NOMO-1 treated with dmso at 0.1 percent for 144 hours (cell line): ENCODE measurements at regions not wholly inside any gene's neighbourhood (a gene's known extent, or its start where the extent isn't known, plus 50 kb on each side); places are given as distances from the start of the nearest gene placed in this dataset.

Source experiments
- DNase-seq: peaks from one replicate; lab custom pipeline; 2025; ENCODE audit not compliant: unreplicated experiment; lab: John Stamatoyannopoulos, UW

- DNase-seq = no peak
Measured at GRCh38 chr3:189042832-189043231, 128.9 kb upstream of the TPRG1 start.

GRCh38 chr3:189049458-189050236 lies 122.1 kb upstream of the TPRG1 start:
- no peak for DNase-seq

GRCh38 chr3:189053322-189053721 lies 118.4 kb upstream of the TPRG1 start:
- no peak for DNase-seq

GRCh38 chr3:189056646-189057335 lies 115.0 kb upstream of the TPRG1 start:
- DNase-seq = no peak

GRCh38 chr3:189057369-189057768 lies 114.4 kb upstream of the TPRG1 start:
- DNase-seq = no peak

GRCh38 chr3:189058071-189058470 lies 113.7 kb upstream of the TPRG1 start:
- no peak for DNase-seq

- no peak for DNase-seq
Measured at GRCh38 chr3:189070965-189071364, 100.8 kb upstream of the TPRG1 start.

- no peak for DNase-seq
Measured at GRCh38 chr3:189071446-189071845, 100.3 kb upstream of the TPRG1 start.

- DNase-seq = no peak
Measured at GRCh38 chr3:189076449-189076848, 95.3 kb upstream of the TPRG1 start.

- no peak for DNase-seq
Measured at GRCh38 chr3:189080745-189081144, 91.0 kb upstream of the TPRG1 start.

GRCh38 chr3:189082666-189083427 lies 88.9 kb upstream of the TPRG1 start:
- DNase-seq = no peak

GRCh38 chr3:189084620-189085019 lies 87.2 kb upstream of the TPRG1 start:
- no peak for DNase-seq

- DNase-seq = no peak
Measured at GRCh38 chr3:189092547-189092946, 79.2 kb upstream of the TPRG1 start.

GRCh38 chr3:189094539-189094938 lies 77.2 kb upstream of the TPRG1 start:
- no peak for DNase-seq

GRCh38 chr3:189096092-189096491 lies 75.7 kb upstream of the TPRG1 start:
- DNase-seq = no peak

GRCh38 chr3:189099031-189099471 lies 72.7 kb upstream of the TPRG1 start:
- no peak for DNase-seq

GRCh38 chr3:189099505-189100290 lies 72.1 kb upstream of the TPRG1 start:
- DNase-seq = no peak

- no peak for DNase-seq
Measured at GRCh38 chr3:189100866-189101265, 70.9 kb upstream of the TPRG1 start.

GRCh38 chr3:189101594-189101993 lies 70.2 kb upstream of the TPRG1 start:
- DNase-seq = no peak

- no peak for DNase-seq
Measured at GRCh38 chr3:189103208-189103607, 68.6 kb upstream of the TPRG1 start.

GRCh38 chr3:189108067-189108466 lies 63.7 kb upstream of the TPRG1 start:
- no peak for DNase-seq
